Nephron progenitor cell (in vitro differentiated cells): ENCODE measurements at regions not wholly inside any gene's neighbourhood (a gene's known extent, or its start where the extent isn't known, plus 50 kb on each side); places are given as distances from the start of the nearest gene placed in this dataset.

Experiments
- DNase-seq: peaks from one replicate; pipeline ENCODE4 v3.0.0; 2021
- H3K27ac Mint-ChIP-seq: 2 replicates; pipeline ENCODE4 v1.8.0; 2021; ENCODE audit warnings: mild to moderate bottlenecking, moderate library complexity, mixed read lengths
- H3K27me3 Mint-ChIP-seq: 2 replicates; pipeline ENCODE4 v1.8.0; 2021; ENCODE audit warnings: mild to moderate bottlenecking, low read depth, mixed read lengths; ENCODE audit not compliant: poor library complexity
- H3K36me3 Mint-ChIP-seq: 2 replicates; pipeline ENCODE4 v1.8.0; 2021; ENCODE audit warnings: low read depth, mixed read lengths
- H3K4me1 Mint-ChIP-seq: 2 replicates; pipeline ENCODE4 v1.8.0; 2021; ENCODE audit warnings: mixed read lengths
- H3K4me3 Mint-ChIP-seq: 2 replicates; pipeline ENCODE4 v1.8.0; 2021; ENCODE audit warnings: mild to moderate bottlenecking, moderate library complexity, mixed read lengths
- H3K9me3 Mint-ChIP-seq: 2 replicates; pipeline ENCODE4 v1.8.0; 2021; ENCODE audit warnings: mild to moderate bottlenecking, moderate library complexity, mixed read lengths
- CTCF ChIP-seq: fragments of 200-600 bp; sonication (generic); IDR thresholded peaks from 2 replicates; pipeline ENCODE4 v1.5.0; 2021; ENCODE audit warnings: antibody characterized with exemption

DNA sequence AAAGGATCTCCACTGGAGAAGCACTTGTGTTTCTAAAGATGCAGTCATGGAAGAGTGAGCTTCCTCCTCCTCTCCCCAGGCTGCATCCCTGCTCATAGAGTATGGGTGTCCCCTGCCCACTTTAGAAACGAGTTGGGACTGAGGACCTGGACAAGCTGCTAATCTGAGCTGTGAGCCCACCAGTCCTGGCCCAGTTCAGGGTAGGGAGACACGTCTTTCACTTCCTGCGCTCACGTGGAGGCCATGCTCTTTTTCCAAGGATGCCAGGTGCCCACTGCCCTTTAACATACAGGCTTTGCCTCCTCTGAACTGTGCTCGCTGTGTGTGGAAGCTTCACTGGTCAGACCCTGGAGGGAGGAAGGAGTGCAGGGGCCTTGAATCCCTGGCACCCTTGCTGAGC, 316.3 kb downstream of the UACA start:
- Mint-ChIP-seq H3K36me3 (no peaks in the 10 kb centered on the region), H3K9me3 (no peaks in the 10 kb centered on the region), H3K4me1 (peaks cover 46% of the 10 kb centered on the region), H3K27ac (no peak overlapping the region), H3K4me3 (no peak overlapping the region), H3K27me3 (peaks cover 75% of the 10 kb centered on the region)
- TF ChIP-seq CTCF, result no peak
- no peak for DNase-seq

- H3K9me3 Mint-ChIP-seq, result no peaks in the 10 kb centered on the region
- TF ChIP-seq CTCF, result no peak
- H3K27ac Mint-ChIP-seq, result no peak overlapping the region
- H3K27me3 Mint-ChIP-seq, result peaks cover 58% of the 10 kb centered on the region
- no peak overlapping the region for H3K4me3 Mint-ChIP-seq
- H3K36me3 Mint-ChIP-seq, result no peaks in the 10 kb centered on the region
- H3K4me1 Mint-ChIP-seq, result peaks cover 42% of the 10 kb centered on the region
- DNase-seq, result no peak
Measured at GRCh38 chr15:70443486-70444273, 319.7 kb downstream of the UACA start.

DNA sequence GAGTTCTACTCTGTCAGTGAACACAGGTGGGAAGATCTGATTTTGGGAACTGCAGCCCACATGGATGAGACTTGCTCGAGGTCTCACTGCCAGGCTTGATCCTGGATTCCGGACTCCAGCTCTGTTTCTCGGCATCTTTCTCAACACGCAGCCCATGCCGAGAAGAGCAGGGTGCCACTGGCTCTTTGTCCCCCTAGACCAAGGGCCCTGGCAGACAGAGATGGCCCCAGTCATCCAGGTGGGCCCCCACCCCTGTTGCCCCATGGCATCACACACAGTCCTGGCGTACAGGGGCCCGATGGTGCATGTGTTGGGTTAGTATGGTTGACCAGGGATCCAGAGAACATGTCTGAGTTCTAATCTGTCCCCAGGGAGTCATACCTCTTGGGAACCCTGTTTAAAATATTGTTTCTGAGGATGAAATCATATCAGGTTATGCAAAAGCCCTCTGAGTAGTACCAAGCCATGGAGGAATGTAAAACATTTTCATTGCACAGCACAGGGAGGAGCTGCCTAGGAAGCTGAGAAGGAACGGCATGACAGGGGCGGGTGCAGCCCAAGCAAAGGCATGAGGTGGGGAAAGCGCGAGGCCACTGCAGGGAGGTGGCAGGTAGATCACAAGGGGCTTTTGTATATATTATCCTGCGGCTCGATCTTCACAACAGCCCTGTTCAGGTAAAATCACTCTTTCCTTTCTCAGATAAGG, 320.6 kb downstream of the UACA start:
- Mint-ChIP-seq H3K4me3 (no peak overlapping the region), H3K36me3 (no peaks in the 10 kb centered on the region), H3K9me3 (no peaks in the 10 kb centered on the region), H3K27me3 (peaks cover 50% of the 10 kb centered on the region), H3K27ac (no peak overlapping the region), H3K4me1 (peaks cover 42% of the 10 kb centered on the region)
- no peak for TF ChIP-seq CTCF
- DNase-seq, result no peak

- no peak for TF ChIP-seq CTCF
- H3K27me3 Mint-ChIP-seq, result peaks cover 49% of the 10 kb centered on the region
- no peak overlapping the region for H3K4me3 Mint-ChIP-seq
- no peaks in the 10 kb centered on the region for H3K36me3 Mint-ChIP-seq
- DNase-seq, result no peak
- H3K27ac Mint-ChIP-seq, result no peak overlapping the region
- H3K4me1 Mint-ChIP-seq, result peaks cover 37% of the 10 kb centered on the region
- H3K9me3 Mint-ChIP-seq, result no peaks in the 10 kb centered on the region
Measured at GRCh38 chr15:70442211-70442610, 321.1 kb downstream of the UACA start.

- Mint-ChIP-seq H3K4me3 (no peak overlapping the region), H3K36me3 (no peaks in the 10 kb centered on the region), H3K27me3 (peaks cover 42% of the 10 kb centered on the region), H3K4me1 (peaks cover 42% of the 10 kb centered on the region), H3K9me3 (no peaks in the 10 kb centered on the region), H3K27ac (no peak overlapping the region)
- DNase-seq, result no peak
- no peak for TF ChIP-seq CTCF
Measured at GRCh38 chr15:70440416-70441138, 322.8 kb downstream of the UACA start.
